Erythroblast (primary cell): ENCODE measurements at regions not wholly inside any gene's neighbourhood (a gene's known extent, or its start where the extent isn't known, plus 50 kb on each side); places are given as distances from the start of the nearest gene placed in this dataset.

ENCODE experiments used
- GATA1 ChIP-seq: IDR thresholded peaks from 2 replicates; pipeline ENCODE4 v1.6.1; 2011; ENCODE audit warnings: low read depth, mild to moderate bottlenecking, control low read depth, low read length, moderate library complexity
- POLR2A ChIP-seq: IDR thresholded peaks from 2 replicates; pipeline ENCODE4 v1.6.1; 2011; ENCODE audit warnings: mild to moderate bottlenecking, low read length

- TF ChIP-seq POLR2A (no peak), GATA1 (no peak)
Measured at GRCh38 chr6:140854318-140854717, 1278.4 kb upstream of the GJE1 start.
